ENCODE measurements at regions not wholly inside any gene's neighbourhood (a gene's known extent, or its start where the extent isn't known, plus 50 kb on each side); places are given as distances from the start of the nearest gene placed in this dataset.

DNA sequence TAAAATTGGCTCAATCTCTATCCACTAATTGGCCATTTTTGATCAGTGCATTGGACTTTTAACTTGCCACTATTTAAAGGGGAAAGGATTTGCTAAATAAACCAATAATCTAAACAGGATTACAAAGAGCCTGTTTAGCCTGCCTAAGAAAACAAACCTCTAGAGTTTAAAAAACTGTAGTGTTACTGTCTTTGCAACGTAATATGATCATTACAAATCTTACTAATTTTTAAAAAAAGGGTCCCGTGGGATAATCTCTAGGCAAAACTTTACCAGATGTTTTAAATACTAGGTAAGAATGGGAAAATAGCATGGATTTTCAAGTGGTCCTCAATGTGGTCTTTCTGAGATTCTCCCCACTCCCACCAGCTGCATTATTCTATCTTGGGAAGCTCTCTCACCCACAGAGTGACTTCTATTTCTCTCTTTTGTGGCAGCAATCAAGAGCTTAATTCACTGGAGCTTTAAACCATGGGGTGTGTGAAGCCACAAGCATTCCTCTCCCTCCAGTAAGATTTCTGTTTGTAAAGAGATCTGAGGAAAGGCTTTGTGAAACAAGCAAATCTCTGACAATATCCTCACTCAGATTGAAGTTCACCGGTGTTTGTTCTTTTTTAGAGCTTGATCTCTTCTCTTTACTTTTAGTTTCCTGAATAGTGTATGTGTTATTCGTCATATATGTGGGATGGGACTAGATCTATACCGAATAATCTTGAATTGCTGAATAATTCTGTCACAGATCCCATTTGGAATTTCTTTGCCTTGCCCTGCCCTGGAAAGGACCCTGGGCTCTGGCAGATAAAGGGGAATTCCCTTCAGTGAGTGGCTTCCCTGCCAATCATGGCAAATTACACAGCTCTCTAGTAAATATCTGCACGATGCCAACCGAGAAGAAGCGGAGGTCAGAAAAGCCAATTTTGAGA, 132.2 kb downstream of the TLR5 start:
- no peaks in the 10 kb centered on the region for H3K36me3 Mint-ChIP-seq
- H3K4me1 Mint-ChIP-seq = no peaks in the 10 kb centered on the region
- H3K27me3 Mint-ChIP-seq (ENCODE audit: low read depth in 2 of 2) = peaks cover 5 to 17% of the 10 kb centered on the region in 2 donors
- Histone ChIP-seq H3K27me3 (ENCODE audit: control insufficient read depth, insufficient read depth, low read length) (no peaks in the 10 kb centered on the region), H3K9me3 (ENCODE audit: control insufficient read depth, insufficient read depth, low read length) (no peaks in the 10 kb centered on the region), H3K4me1 (ENCODE audit: control insufficient read depth, insufficient read depth, low read length) (no peaks in the 10 kb centered on the region), H3K27ac (ENCODE audit: low read length) (no peak overlapping the region), H3K4me3 (ENCODE audit: low read length) (no peak overlapping the region), H3K36me3 (ENCODE audit: control insufficient read depth, insufficient read depth, low read length) (no peaks in the 10 kb centered on the region)
- H3K27ac Mint-ChIP-seq = no peak overlapping the region
- DNase-seq (no peak), ATAC-seq (no peak)
- TF ChIP-seq, protein P1, sequence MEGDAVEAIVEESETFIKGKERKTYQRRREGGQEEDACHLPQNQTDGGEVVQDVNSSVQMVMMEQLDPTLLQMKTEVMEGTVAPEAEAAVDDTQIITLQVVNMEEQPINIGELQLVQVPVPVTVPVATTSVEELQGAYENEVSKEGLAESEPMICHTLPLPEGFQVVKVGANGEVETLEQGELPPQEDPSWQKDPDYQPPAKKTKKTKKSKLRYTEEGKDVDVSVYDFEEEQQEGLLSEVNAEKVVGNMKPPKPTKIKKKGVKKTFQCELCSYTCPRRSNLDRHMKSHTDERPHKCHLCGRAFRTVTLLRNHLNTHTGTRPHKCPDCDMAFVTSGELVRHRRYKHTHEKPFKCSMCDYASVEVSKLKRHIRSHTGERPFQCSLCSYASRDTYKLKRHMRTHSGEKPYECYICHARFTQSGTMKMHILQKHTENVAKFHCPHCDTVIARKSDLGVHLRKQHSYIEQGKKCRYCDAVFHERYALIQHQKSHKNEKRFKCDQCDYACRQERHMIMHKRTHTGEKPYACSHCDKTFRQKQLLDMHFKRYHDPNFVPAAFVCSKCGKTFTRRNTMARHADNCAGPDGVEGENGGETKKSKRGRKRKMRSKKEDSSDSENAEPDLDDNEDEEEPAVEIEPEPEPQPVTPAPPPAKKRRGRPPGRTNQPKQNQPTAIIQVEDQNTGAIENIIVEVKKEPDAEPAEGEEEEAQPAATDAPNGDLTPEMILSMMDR (IDR thresholded peaks at IDR 0.05) = no peak
- no peaks in the 10 kb centered on the region for H3K9me3 Mint-ChIP-seq
- H3K4me3 Mint-ChIP-seq = no peak overlapping the region
- intact Hi-C loops (cut with micrococcal nuclease) = no loop called here
- 72% methylated on average over 6 of the region's 8 CpGs for WGBS (ENCODE audit: insufficient coverage)

DNA sequence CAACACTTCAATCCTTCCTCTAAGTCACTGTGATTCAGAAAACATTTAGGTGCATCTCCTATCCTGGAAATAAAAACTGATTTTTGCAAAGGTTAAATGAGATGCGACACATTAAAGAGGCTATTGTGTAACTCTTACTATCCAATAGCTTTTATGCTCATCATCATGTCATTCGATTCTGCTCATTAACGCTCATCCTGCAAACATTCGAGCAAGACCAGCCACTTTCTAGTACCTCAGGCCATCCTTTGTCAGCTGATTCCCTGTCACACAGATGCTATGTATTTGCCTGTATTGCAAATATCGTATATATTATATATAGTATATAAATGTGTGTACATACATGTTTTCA, 131.6 kb downstream of the TLR5 start:
- Mint-ChIP-seq H3K36me3 (no peaks in the 10 kb centered on the region), H3K4me3 (no peak overlapping the region), H3K4me1 (no peaks in the 10 kb centered on the region), H3K27me3 (ENCODE audit: low read depth in 2 of 2) (peaks cover 5 to 17% of the 10 kb centered on the region in 2 donors), H3K9me3 (no peaks in the 10 kb centered on the region), H3K27ac (no peak overlapping the region)
- intact Hi-C loops (cut with micrococcal nuclease) = no loop called here
- WGBS (ENCODE audit: insufficient coverage) = 97% methylated on average over 4 of the region's 5 CpGs
- Histone ChIP-seq H3K27ac (ENCODE audit: low read length) (no peak overlapping the region), H3K4me3 (ENCODE audit: low read length) (no peak overlapping the region), H3K27me3 (ENCODE audit: control insufficient read depth, insufficient read depth, low read length) (no peaks in the 10 kb centered on the region), H3K9me3 (ENCODE audit: control insufficient read depth, insufficient read depth, low read length) (no peaks in the 10 kb centered on the region), H3K4me1 (ENCODE audit: control insufficient read depth, insufficient read depth, low read length) (no peaks in the 10 kb centered on the region), H3K36me3 (ENCODE audit: control insufficient read depth, insufficient read depth, low read length) (no peaks in the 10 kb centered on the region)
- TF ChIP-seq, protein P1 (IDR thresholded peaks at IDR 0.05) = no peak
- no peak for DNase-seq
- no peak for ATAC-seq

DNA sequence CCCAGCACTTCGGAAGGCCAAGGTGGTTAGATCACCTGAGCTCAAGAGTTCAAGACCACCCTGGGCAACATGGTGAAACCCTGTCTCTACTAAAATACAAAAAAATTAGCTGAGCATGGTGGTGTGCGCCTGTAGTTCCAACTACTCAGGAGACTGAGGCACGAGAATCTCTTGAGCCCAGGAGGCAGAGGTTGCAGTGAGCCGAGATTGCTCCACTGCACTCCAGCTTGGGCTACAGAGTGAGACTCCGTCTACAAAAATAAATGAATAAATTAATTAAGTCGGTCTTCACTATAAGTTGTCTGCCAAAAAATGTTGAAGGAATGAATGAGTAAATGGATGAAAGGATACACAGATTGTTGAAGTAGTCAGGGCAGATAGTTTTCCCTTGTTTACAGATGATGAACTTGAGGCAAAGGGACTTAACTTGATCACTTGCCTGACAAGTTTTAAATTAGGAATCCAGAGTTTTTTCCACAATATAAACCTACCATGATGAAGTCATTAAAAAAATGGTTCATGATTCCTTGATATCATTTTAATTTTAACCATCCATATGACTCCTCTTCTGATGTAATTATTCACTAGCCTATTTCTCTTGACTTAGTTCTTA, 130.8 kb downstream of the TLR5 start:
- peaks cover 5 to 17% of the 10 kb centered on the region in 2 donors for H3K27me3 Mint-ChIP-seq (ENCODE audit: low read depth in 2 of 2)
- H3K4me3 Mint-ChIP-seq = no peak overlapping the region
- DNase-seq (no peak), ATAC-seq (no peak)
- no peak overlapping the region for H3K4me3 ChIP-seq (ENCODE audit: low read length)
- no peak overlapping the region for H3K27ac Mint-ChIP-seq
- intact Hi-C loops (cut with micrococcal nuclease) = no loop called here
- TF ChIP-seq, protein P1 (IDR thresholded peaks at IDR 0.05) = no peak
- no peaks in the 10 kb centered on the region for H3K9me3 ChIP-seq (ENCODE audit: control insufficient read depth, insufficient read depth, low read length)
- 92% methylated on average over 6 of the region's 6 CpGs for WGBS (ENCODE audit: insufficient coverage)
- H3K27me3 ChIP-seq (ENCODE audit: control insufficient read depth, insufficient read depth, low read length) = no peaks in the 10 kb centered on the region
- H3K27ac ChIP-seq (ENCODE audit: low read length) = no peak overlapping the region
- no peaks in the 10 kb centered on the region for H3K4me1 Mint-ChIP-seq
- H3K36me3 ChIP-seq (ENCODE audit: control insufficient read depth, insufficient read depth, low read length) = no peaks in the 10 kb centered on the region
- no peaks in the 10 kb centered on the region for H3K4me1 ChIP-seq (ENCODE audit: control insufficient read depth, insufficient read depth, low read length)
- H3K9me3 Mint-ChIP-seq = no peaks in the 10 kb centered on the region
- H3K36me3 Mint-ChIP-seq = no peaks in the 10 kb centered on the region

Data from natural killer cell (primary cell).